Loucy (cell line): ENCODE measurements at regions not wholly inside any gene's neighbourhood (a gene's known extent, or its start where the extent isn't known, plus 50 kb on each side); places are given as distances from the start of the nearest gene placed in this dataset.

Experiments used
- H2AFZ ChIP-seq: fragments of 200-600 bp; sonication (generic); 2 replicates; pipeline ENCODE4 v1.6.0; 2016; ENCODE audit warnings: antibody characterized with exemption, mild to moderate bottlenecking, low read length, moderate library complexity
- H3F3A ChIP-seq: fragments of 200-600 bp; 2 replicates; pipeline ENCODE4 v1.6.0; 2016; ENCODE audit warnings: antibody characterized with exemption, low read depth, mild to moderate bottlenecking
- H3K27me3 ChIP-seq: fragments of 200-600 bp; sonication (generic); 2 replicates; pipeline ENCODE4 v1.6.1; 2014; ENCODE audit warnings: low read length, mild to moderate bottlenecking; ENCODE audit not compliant: insufficient read depth, poor library complexity, severe bottlenecking
- H3K36me3 ChIP-seq: fragments of 200-600 bp; sonication (generic); 2 replicates; pipeline ENCODE4 v1.6.1; 2016; ENCODE audit warnings: low read length; ENCODE audit not compliant: insufficient read depth
- H3K4me1 ChIP-seq: fragments of 200-600 bp; sonication (generic); 2 replicates; pipeline ENCODE4 v1.5.1; 2014; ENCODE audit warnings: low read length, mild to moderate bottlenecking; ENCODE audit not compliant: insufficient read depth, poor library complexity, severe bottlenecking
- H3K4me2 ChIP-seq: fragments of 200-600 bp; sonication (generic); 2 replicates; pipeline ENCODE4 v1.6.0; 2014; ENCODE audit warnings: antibody characterized with exemption, low read length, low read depth, mild to moderate bottlenecking; ENCODE audit not compliant: poor library complexity, severe bottlenecking
- H3K4me3 ChIP-seq: fragments of 200-600 bp; sonication (generic); 2 replicates; pipeline ENCODE4 v1.5.1; 2014; ENCODE audit warnings: low read length, mild to moderate bottlenecking, mixed read lengths; ENCODE audit not compliant: poor library complexity, severe bottlenecking
- H3K79me2 ChIP-seq: fragments of 200-600 bp; sonication (generic); 2 replicates; pipeline ENCODE4 v1.6.1; 2014; ENCODE audit warnings: low read length; ENCODE audit not compliant: insufficient read depth
- H3K9ac ChIP-seq: fragments of 200-600 bp; sonication (generic); 2 replicates; pipeline ENCODE4 v1.6.0; 2014; ENCODE audit warnings: mild to moderate bottlenecking, low read depth, low read length, moderate library complexity; ENCODE audit not compliant: poor library complexity, severe bottlenecking
- H3K9me2 ChIP-seq: fragments of 200-600 bp; sonication (generic); replicated peaks from 2 replicates; pipeline ENCODE4 v1.6.1; 2016; ENCODE audit warnings: low read depth, low read length, mixed read lengths
- H3K9me3 ChIP-seq: fragments of 200-600 bp; sonication (generic); 2 replicates; pipeline ENCODE4 v1.6.1; 2014; ENCODE audit warnings: mild to moderate bottlenecking, antibody characterized with exemption, low read length, low read depth; ENCODE audit not compliant: insufficient read depth
- H4K20me1 ChIP-seq: fragments of 200-600 bp; sonication (generic); 2 replicates; pipeline ENCODE4 v1.6.0; 2014; ENCODE audit warnings: antibody characterized with exemption, low read length, mild to moderate bottlenecking; ENCODE audit not compliant: insufficient read depth, poor library complexity, severe bottlenecking
- EZH2phosphoT487 ChIP-seq: fragments of 200-600 bp; IDR thresholded peaks from 2 replicates; pipeline ENCODE4 v1.6.1; 2018; ENCODE audit warnings: antibody characterized with exemption, mild to moderate bottlenecking, moderate library complexity, borderline replicate concordance
- TF ChIP-seq, protein P1 (sequence below): fragments of 200-600 bp; sonication (generic); conservative IDR thresholded peaks from 2 replicates; pipeline ENCODE4 v1.5.1; 2014; ENCODE audit warnings: mild to moderate bottlenecking, antibody characterized with exemption, low read length

DNA sequence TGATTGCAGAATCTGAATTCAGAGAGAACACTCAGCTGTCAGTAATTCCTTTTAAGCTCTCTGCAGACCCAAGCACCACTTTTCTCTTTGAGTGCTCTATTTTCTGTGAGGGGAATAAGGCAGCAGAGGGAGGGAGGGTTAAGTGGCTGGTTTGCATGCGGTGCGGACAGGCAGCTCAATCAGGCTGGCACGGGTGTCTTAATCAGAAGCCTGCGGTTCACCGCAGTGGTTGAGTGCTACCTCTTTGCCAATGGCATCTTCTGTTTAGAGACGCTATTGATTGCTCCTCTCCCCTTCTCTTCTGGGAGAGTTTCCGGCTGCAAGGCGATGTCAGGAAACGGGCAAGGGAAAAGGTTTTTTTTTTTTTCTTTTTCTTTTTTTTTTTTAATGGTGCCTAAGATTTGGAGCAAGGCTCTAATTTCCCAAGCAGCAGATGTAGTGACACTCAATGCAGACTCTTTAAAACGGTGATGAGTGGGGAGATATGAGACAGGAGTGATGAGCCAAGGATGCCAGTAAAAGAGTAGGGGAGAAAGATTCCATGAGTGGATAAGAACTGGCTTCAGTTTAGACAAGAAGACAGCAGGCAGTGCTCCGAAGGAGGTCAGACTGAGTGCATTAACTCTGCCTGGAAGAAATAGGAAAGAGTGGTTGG, 533.7 kb upstream of the SEL1L start:
- TF ChIP-seq EZH2phosphoT487, result no peak
- TF ChIP-seq, protein P1, sequence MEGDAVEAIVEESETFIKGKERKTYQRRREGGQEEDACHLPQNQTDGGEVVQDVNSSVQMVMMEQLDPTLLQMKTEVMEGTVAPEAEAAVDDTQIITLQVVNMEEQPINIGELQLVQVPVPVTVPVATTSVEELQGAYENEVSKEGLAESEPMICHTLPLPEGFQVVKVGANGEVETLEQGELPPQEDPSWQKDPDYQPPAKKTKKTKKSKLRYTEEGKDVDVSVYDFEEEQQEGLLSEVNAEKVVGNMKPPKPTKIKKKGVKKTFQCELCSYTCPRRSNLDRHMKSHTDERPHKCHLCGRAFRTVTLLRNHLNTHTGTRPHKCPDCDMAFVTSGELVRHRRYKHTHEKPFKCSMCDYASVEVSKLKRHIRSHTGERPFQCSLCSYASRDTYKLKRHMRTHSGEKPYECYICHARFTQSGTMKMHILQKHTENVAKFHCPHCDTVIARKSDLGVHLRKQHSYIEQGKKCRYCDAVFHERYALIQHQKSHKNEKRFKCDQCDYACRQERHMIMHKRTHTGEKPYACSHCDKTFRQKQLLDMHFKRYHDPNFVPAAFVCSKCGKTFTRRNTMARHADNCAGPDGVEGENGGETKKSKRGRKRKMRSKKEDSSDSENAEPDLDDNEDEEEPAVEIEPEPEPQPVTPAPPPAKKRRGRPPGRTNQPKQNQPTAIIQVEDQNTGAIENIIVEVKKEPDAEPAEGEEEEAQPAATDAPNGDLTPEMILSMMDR, result no peak
- Histone ChIP-seq H3K36me3 (no peaks in the 10 kb centered on the region), H4K20me1 (no peaks in the 10 kb centered on the region), H3K4me3 (no peak overlapping the region), H3K4me1 (no peaks in the 10 kb centered on the region), H3K9ac (no peak overlapping the region), H3K27me3 (no peaks in the 10 kb centered on the region), H3K9me2 (no peaks in the 10 kb centered on the region), H3K79me2 (no peaks in the 10 kb centered on the region), H2AFZ (no peak overlapping the region), H3K4me2 (no peak overlapping the region), H3F3A (no peaks in the 10 kb centered on the region), H3K9me3 (no peaks in the 10 kb centered on the region)

DNA sequence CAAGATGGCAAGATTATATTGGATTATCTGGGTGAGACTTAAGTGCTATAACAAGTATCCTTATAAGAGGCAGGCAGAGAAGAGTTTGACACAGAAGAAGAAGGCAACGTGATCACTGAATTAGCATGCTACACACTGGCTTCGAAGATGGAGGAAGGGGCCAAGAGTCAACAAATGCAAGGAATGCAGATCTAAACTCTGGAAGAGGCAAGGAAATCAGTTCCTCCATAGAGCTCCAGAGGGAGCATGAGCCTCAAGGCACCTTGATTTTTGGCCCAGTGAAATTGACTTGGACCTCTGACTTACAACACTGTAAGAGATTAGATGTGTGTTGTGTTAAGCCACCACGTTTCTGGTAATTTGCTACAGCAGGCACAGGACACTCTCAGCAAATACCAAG, 536.4 kb upstream of the SEL1L start:
- no peaks in the 10 kb centered on the region for H3K9me2 ChIP-seq
- H3K9me3 ChIP-seq, result no peaks in the 10 kb centered on the region
- no peak overlapping the region for H3K4me2 ChIP-seq
- no peaks in the 10 kb centered on the region for H3F3A ChIP-seq
- no peaks in the 10 kb centered on the region for H3K27me3 ChIP-seq
- H3K4me3 ChIP-seq, result no peak overlapping the region
- no peaks in the 10 kb centered on the region for H3K4me1 ChIP-seq
- no peak overlapping the region for H3K9ac ChIP-seq
- no peaks in the 10 kb centered on the region for H4K20me1 ChIP-seq
- TF ChIP-seq, protein P1, result no peak
- TF ChIP-seq EZH2phosphoT487, result no peak
- no peak overlapping the region for H2AFZ ChIP-seq
- H3K79me2 ChIP-seq, result no peaks in the 10 kb centered on the region
- no peaks in the 10 kb centered on the region for H3K36me3 ChIP-seq

DNA sequence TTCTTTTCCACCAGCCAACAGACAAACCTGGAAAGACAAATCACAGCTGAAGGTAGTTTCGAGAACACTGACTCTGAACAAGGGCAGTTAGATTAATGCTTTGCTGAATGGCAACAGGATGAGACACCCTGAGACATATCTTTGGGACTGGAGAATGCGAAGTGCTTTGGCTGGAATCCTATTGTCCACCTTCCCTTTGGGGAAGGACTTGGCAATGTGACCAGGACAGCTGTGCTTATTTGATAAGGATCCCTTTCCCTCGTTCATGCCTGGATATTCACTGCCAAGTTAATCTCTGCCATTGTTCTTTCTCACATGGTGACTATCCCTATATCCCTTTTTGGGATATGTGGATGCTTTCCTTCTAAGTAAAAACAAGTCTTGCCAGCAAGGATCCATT, 537.1 kb upstream of the SEL1L start:
- no peak overlapping the region for H3K4me2 ChIP-seq
- no peaks in the 10 kb centered on the region for H3K9me3 ChIP-seq
- H4K20me1 ChIP-seq, result no peaks in the 10 kb centered on the region
- H2AFZ ChIP-seq, result no peak overlapping the region
- no peak overlapping the region for H3K4me3 ChIP-seq
- H3K9me2 ChIP-seq, result no peaks in the 10 kb centered on the region
- no peaks in the 10 kb centered on the region for H3K27me3 ChIP-seq
- TF ChIP-seq, protein P1, result no peak
- no peak for TF ChIP-seq EZH2phosphoT487
- no peaks in the 10 kb centered on the region for H3K4me1 ChIP-seq
- H3K9ac ChIP-seq, result no peak overlapping the region
- no peaks in the 10 kb centered on the region for H3F3A ChIP-seq
- H3K79me2 ChIP-seq, result no peaks in the 10 kb centered on the region
- no peaks in the 10 kb centered on the region for H3K36me3 ChIP-seq
